NCI-H82 treated with DMSO at 0.1 percent for 48 hours (cell line): ENCODE measurements at regions not wholly inside any gene's neighbourhood (a gene's known extent, or its start where the extent isn't known, plus 50 kb on each side); places are given as distances from the start of the nearest gene placed in this dataset.

Experiments used
- DNase-seq: peaks from one replicate; lab custom pipeline; 2025; ENCODE audit not compliant: unreplicated experiment; lab: John Stamatoyannopoulos, UW

GRCh38 chr4:137688651-137689050, 156.4 kb upstream of the PCDH18 start:
- no peak for DNase-seq

GRCh38 chr4:137685357-137685756, 153.1 kb upstream of the PCDH18 start:
- DNase-seq = no peak

- no peak for DNase-seq
Observed at GRCh38 chr4:137681081-137681480, 148.8 kb upstream of the PCDH18 start.

- no peak for DNase-seq
Observed at GRCh38 chr4:137678796-137679195, 146.5 kb upstream of the PCDH18 start.

GRCh38 chr4:137677863-137678262, 145.6 kb upstream of the PCDH18 start:
- no peak for DNase-seq

- DNase-seq = no peak
Observed at GRCh38 chr4:137676357-137676998, 144.2 kb upstream of the PCDH18 start.

GRCh38 chr4:137674066-137674465, 141.8 kb upstream of the PCDH18 start:
- DNase-seq = no peak

GRCh38 chr4:137668885-137669545, 136.7 kb upstream of the PCDH18 start:
- no peak for DNase-seq

- no peak for DNase-seq
Observed at GRCh38 chr4:137664416-137664815, 132.1 kb upstream of the PCDH18 start.

- DNase-seq = no peak
Observed at GRCh38 chr4:137664046-137664387, 131.7 kb upstream of the PCDH18 start.

GRCh38 chr4:137663251-137664045, 131.2 kb upstream of the PCDH18 start:
- DNase-seq = no peak

- no peak for DNase-seq
Observed at GRCh38 chr4:137661693-137662092, 129.4 kb upstream of the PCDH18 start.

GRCh38 chr4:137660211-137660610, 127.9 kb upstream of the PCDH18 start:
- no peak for DNase-seq

GRCh38 chr4:137659431-137659830, 127.1 kb upstream of the PCDH18 start:
- DNase-seq = no peak

- no peak for DNase-seq
Observed at GRCh38 chr4:137656661-137657060, 124.4 kb upstream of the PCDH18 start.

- no peak for DNase-seq
Observed at GRCh38 chr4:137655302-137655701, 123.0 kb upstream of the PCDH18 start.

- no peak for DNase-seq
Observed at GRCh38 chr4:137651128-137651527, 118.8 kb upstream of the PCDH18 start.

- no peak for DNase-seq
Observed at GRCh38 chr4:137649711-137650450, 117.6 kb upstream of the PCDH18 start.

GRCh38 chr4:137648531-137648930, 116.2 kb upstream of the PCDH18 start:
- no peak for DNase-seq

- no peak for DNase-seq
Observed at GRCh38 chr4:137647375-137647774, 115.1 kb upstream of the PCDH18 start.

GRCh38 chr4:137644201-137644600, 111.9 kb upstream of the PCDH18 start:
- DNase-seq = no peak

- DNase-seq = no peak
Observed at GRCh38 chr4:137641544-137641943, 109.2 kb upstream of the PCDH18 start.
